Activated B cell treated with CpG ODN at 0.5 μM for 24 hours (primary cell): ENCODE measurements at regions not wholly inside any gene's neighbourhood (a gene's known extent, or its start where the extent isn't known, plus 50 kb on each side); places are given as distances from the start of the nearest gene placed in this dataset.
A peak's percentile ranks its signal among the peaks of the same experiment; 100 is the strongest.

Source experiments
- ATAC-seq: fragments of 200-7000 bp; cut with Tn5 transposase; one replicate; pipeline ENCODE4 v1.10.0; 2021; ENCODE audit warnings: low read depth, mild to moderate bottlenecking, moderate library complexity
- CTCF ChIA-PET: fragments of 350-600 bp; sonication (Branson Sonifier 250); formaldehyde crosslinking; loops from one replicate; lab custom pipeline; 2021; ENCODE audit warnings: antibody characterized with exemption; lab: Charles Lee
- POLR2A ChIA-PET: fragments of 350-600 bp; sonication (Branson Sonifier 250); formaldehyde crosslinking; loops from one replicate; lab custom pipeline; 2021; ENCODE audit warnings: antibody characterized with exemption; lab: Charles Lee
- DNase-seq: peaks from one replicate; pipeline ENCODE4 v3.0.0; 2022
- H3K27ac Mint-ChIP-seq: one replicate; pipeline ENCODE4 v1.8.0; 2020; ENCODE audit warnings: mixed read lengths
- H3K27me3 Mint-ChIP-seq: one replicate; pipeline ENCODE4 v1.8.0; 2021; ENCODE audit warnings: mixed read lengths
- H3K36me3 Mint-ChIP-seq: one replicate; pipeline ENCODE4 v1.8.0; 2021; ENCODE audit warnings: low read depth, mixed read lengths
- H3K4me1 Mint-ChIP-seq: one replicate; pipeline ENCODE4 v1.8.0; 2021; ENCODE audit warnings: mixed read lengths
- H3K4me3 Mint-ChIP-seq: one replicate; pipeline ENCODE4 v1.8.0; 2020; ENCODE audit warnings: mild to moderate bottlenecking, mixed read lengths
- H3K9me3 Mint-ChIP-seq: one replicate; pipeline ENCODE4 v1.8.0; 2020; ENCODE audit warnings: mixed read lengths
- intact Hi-C: fragments of 100-400 bp; cut with micrococcal nuclease; formaldehyde crosslinking; loops from one replicate; pipeline ENCODE4 v1.15.1; 2024
- TF ChIP-seq, protein P1 (sequence below): fragments of 200-600 bp; IDR thresholded peaks from one replicate; pipeline ENCODE4 v1.8.0; 2022; ENCODE audit warnings: antibody characterized with exemption, mild to moderate bottlenecking

DNA sequence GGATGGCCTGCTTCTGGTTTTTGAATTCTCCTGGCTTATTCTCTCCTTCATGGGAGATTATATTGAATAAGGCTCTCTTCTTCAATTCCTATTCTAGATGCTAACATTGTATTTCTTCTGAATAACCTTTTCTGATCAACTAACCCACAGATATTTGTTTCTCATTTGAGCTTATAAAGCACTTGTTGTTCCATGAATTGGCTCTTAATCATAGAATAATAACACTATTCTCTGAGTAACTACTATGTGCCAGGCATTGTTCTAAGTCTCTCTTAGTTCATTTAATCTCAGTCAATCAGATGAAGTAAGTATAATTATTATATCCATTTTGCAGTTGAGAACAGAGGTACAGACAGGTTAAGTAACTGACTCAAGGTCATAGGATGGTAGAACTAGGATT is 136.3 kb upstream of the MLIP start:
- Mint-ChIP-seq H3K36me3 (no peaks in the 10 kb centered on the region), H3K27ac (no peak overlapping the region), H3K4me3 (no peak overlapping the region), H3K9me3 (no peaks in the 10 kb centered on the region), H3K27me3 (peaks cover 11% of the 10 kb centered on the region), H3K4me1 (no peaks in the 10 kb centered on the region)
- ChIA-PET CTCF (no interaction called here), POLR2A (no interaction called here)
- intact Hi-C loops = no loop called here
- no peak for DNase-seq
- no peak for ATAC-seq
- TF ChIP-seq, protein P1, sequence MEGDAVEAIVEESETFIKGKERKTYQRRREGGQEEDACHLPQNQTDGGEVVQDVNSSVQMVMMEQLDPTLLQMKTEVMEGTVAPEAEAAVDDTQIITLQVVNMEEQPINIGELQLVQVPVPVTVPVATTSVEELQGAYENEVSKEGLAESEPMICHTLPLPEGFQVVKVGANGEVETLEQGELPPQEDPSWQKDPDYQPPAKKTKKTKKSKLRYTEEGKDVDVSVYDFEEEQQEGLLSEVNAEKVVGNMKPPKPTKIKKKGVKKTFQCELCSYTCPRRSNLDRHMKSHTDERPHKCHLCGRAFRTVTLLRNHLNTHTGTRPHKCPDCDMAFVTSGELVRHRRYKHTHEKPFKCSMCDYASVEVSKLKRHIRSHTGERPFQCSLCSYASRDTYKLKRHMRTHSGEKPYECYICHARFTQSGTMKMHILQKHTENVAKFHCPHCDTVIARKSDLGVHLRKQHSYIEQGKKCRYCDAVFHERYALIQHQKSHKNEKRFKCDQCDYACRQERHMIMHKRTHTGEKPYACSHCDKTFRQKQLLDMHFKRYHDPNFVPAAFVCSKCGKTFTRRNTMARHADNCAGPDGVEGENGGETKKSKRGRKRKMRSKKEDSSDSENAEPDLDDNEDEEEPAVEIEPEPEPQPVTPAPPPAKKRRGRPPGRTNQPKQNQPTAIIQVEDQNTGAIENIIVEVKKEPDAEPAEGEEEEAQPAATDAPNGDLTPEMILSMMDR = no peak

GRCh38 chr6:53975941-53976615 is 135.2 kb upstream of the MLIP start:
- H3K27ac Mint-ChIP-seq = no peak overlapping the region

GRCh38 chr6:53977551-53977950 is 133.7 kb upstream of the MLIP start:
- ChIA-PET POLR2A (no interaction called here), CTCF (no interaction called here)
- H3K4me3 Mint-ChIP-seq = no peak overlapping the region
- no peaks in the 10 kb centered on the region for H3K4me1 Mint-ChIP-seq
- TF ChIP-seq, protein P1 = no peak
- intact Hi-C loops = no loop called here
- no peaks in the 10 kb centered on the region for H3K36me3 Mint-ChIP-seq
- no peak for ATAC-seq
- peaks cover 7% of the 10 kb centered on the region for H3K27me3 Mint-ChIP-seq
- H3K9me3 Mint-ChIP-seq = no peaks in the 10 kb centered on the region
- H3K27ac Mint-ChIP-seq = no peak overlapping the region
- DNase-seq = no peak

More at GRCh38 chr6:53975941-53976615, 135.2 kb upstream of the MLIP start:
- peaks cover 11% of the 10 kb centered on the region for H3K27me3 Mint-ChIP-seq
- DNase-seq (no peak), ATAC-seq (no peak)
- H3K9me3 Mint-ChIP-seq = no peaks in the 10 kb centered on the region
- H3K4me3 Mint-ChIP-seq = no peak overlapping the region
- H3K36me3 Mint-ChIP-seq = no peaks in the 10 kb centered on the region
- POLR2A ChIA-PET = no interaction called here
- no peaks in the 10 kb centered on the region for H3K4me1 Mint-ChIP-seq
- CTCF ChIA-PET = no interaction called here
- intact Hi-C loops = no loop called here
- TF ChIP-seq, protein P1 = no peak

- ChIA-PET CTCF (no interaction called here), POLR2A (no interaction called here)
- no peaks in the 10 kb centered on the region for H3K9me3 Mint-ChIP-seq
- H3K4me1 Mint-ChIP-seq = no peaks in the 10 kb centered on the region
- peaks cover 4% of the 10 kb centered on the region for H3K27me3 Mint-ChIP-seq
- intact Hi-C loops = no loop called here
- DNase-seq = no peak
- no peaks in the 10 kb centered on the region for H3K36me3 Mint-ChIP-seq
- ATAC-seq = no peak
- TF ChIP-seq, protein P1 = peak; percentile 90
- no peak overlapping the region for H3K27ac Mint-ChIP-seq
- no peak overlapping the region for H3K4me3 Mint-ChIP-seq
Observed at GRCh38 chr6:53979468-53980067, 131.7 kb upstream of the MLIP start.

- H3K4me1 Mint-ChIP-seq = no peaks in the 10 kb centered on the region
- ATAC-seq = no peak
- intact Hi-C loops = no loop called here
- no peaks in the 10 kb centered on the region for H3K27me3 Mint-ChIP-seq
- ChIA-PET POLR2A (no interaction called here), CTCF (no interaction called here)
- H3K27ac Mint-ChIP-seq = no peak overlapping the region
- no peaks in the 10 kb centered on the region for H3K36me3 Mint-ChIP-seq
- TF ChIP-seq, protein P1 = no peak
- DNase-seq = no peak
- H3K9me3 Mint-ChIP-seq = no peaks in the 10 kb centered on the region
- no peak overlapping the region for H3K4me3 Mint-ChIP-seq
Observed at GRCh38 chr6:53982366-53983050, 128.7 kb upstream of the MLIP start.
